DMS53 treated with DMSO at 0.1 percent for 48 hours (cell line): ENCODE measurements at regions not wholly inside any gene's neighbourhood (a gene's known extent, or its start where the extent isn't known, plus 50 kb on each side); places are given as distances from the start of the nearest gene placed in this dataset.

ENCODE experiments used
- DNase-seq: peaks from one replicate; lab custom pipeline; 2025; ENCODE audit not compliant: unreplicated experiment; lab: John Stamatoyannopoulos, UW

DNA sequence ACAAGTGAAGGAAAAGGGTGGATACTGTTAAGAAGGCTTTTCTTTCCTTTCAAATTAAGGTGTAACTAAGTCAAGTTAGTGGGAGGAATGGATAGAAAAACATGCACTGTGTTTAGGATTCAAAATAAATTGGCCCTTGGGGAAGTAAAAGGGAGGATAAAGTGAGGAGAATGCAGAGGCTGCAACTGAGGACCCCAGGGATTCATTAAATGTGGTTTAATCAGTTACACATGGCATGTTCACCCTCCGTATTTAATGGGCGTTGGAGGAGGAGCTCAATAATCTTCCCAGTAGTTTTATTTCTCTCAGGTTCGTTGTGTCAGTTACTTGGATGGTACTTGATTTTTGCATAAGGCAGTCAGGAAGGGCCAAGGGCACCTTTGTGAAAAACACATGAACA, 966.3 kb downstream of the JRKL start:
- no peak for DNase-seq

DNA sequence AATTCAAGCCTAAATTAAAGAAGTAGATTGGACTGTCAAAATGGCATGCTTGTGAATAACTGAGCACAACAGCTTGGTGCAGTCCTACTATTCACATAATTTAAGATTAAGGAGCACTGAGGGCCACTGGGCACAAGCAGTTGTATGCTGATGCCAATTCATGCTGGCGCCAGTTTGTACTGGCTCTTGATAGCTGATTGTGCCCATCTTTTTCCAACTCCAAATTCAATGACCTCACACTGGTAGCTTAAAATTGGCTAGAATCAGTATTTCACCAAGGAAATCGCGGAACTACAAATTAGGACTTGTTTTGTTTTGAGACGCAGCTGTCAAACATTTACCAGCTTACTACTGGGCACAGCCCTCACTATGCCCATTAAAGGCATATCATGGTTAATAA, 969.2 kb downstream of the JRKL start:
- no peak for DNase-seq

GRCh38 chr11:97361812-97362378, 972.1 kb downstream of the JRKL start:
- no peak for DNase-seq

DNA sequence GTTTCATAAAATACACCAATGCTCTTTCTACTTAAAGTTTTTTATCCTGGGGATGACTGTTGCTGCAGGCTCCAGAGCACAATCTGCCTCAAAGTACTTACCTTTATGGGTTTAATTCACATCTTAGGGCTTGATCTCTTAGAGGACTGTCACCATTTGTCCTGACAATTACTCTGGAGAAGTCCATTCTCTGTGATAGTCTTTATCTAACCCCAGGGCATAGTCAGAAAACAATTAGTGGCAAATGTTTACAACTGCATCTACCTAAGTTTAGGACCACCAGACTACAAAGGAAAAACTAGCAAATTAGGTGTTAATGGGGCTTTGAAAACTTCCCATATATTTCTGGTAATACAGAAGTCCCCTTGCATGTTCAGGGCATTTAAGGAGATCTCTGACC, 973.5 kb downstream of the JRKL start:
- DNase-seq, result no peak

DNA sequence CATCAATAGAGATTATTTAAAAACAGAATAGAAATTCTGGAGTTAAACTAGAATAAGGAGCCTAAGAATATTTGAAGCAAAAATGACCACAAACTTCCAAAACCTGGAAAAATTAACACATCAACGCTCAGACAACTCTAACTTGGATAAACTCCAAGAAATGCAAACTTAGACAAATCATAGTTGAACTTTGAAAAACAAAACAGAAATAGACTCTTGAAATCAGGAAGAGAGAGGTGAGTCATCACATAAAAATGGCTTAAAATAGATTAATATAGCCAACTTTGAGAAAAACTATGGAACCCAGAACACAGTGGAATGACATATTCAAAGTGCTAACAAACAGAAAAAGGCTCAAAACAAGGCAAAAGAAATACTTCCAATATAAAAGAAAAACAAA, 974.2 kb downstream of the JRKL start:
- no peak for DNase-seq

DNA sequence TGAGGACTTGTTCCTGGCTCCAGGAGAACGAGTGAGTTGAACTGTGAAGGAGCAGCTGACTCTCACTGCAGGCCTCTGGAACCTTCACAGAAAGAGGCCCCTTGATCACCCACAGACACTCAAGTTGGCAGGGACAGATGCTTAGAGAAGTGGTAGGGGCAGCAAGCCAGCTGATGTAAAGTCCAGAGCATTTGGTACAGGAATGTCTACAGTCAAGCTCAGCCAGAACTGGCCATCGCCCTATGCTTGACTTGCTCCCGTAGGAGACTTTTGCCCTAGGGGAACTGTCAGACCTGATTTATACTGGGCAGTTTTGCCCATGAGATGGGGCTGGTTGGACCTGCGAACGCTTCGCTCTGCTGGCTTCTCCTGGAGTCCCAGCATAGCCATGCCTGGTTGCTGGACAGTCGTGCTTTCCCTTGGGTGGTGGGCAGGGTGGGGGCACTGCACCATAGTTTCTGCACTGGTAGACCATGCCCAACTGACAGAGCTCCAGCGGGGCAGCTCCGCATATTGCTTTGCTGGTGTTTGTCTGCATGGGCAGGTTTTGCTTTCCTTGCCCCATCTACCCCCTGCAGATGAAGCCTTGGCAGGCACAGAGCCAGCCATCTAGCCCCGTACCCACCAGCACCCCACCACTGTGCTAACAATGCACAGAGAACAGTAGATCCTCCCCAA, 977.7 kb downstream of the JRKL start:
- no peak for DNase-seq

DNA sequence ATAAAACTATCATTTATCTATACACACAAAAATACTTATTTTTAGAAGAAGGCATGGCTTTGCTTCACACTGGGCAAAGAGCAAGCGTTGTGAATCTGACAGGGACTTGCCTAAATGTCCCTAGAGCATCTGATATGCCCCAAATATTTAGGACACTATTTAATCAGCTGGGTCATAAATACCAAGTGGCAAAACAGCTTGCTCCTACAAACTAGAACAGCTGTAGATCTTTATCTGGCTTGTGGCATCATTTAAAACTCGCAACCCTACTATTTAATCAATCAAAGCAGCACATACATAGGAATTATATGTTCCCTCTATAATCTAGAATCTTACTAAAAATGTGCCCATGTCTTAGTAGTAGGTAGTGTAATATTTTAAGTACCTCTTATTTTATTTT, 999.5 kb downstream of the JRKL start:
- no peak for DNase-seq

GRCh38 chr11:97398246-97398645, 1008.4 kb downstream of the JRKL start:
- no peak for DNase-seq

DNA sequence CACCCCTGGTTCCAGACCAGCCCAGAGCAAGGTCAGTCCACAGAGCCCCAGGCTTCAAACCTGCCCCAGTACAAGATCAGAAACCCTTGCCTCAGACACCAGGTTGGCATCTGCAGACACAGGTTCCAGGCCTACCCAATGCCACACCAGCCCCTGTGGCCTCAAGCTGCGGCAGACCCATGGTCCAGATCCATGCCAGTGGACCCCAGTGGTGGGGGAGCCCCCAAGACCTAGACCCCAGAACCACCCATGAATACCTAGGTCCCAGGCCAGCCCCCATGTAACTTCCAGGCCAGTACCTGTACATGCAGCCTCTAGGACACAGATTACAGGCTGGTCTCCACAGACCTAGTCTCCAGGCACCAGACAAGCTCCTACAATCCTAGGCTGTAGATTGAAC, 1019.3 kb downstream of the JRKL start:
- DNase-seq, result no peak

DNA sequence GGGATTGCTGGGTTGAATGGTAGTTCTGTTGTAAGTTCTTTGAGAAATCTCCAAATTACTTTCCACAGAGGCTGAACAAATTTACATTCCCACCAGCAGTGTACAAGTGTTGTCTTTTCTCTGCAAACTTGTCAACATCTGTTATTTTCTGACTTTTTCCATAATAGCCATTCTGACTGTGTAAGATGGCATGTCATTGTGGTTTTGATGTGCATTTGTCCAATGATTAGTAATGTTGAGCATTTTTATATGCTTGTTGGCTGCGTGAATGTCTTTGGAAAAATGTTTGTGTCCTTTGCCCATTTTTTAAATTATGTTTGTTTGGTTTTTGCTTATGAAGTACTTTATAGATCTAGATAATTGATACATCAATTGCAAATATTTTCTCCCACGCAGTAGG, 1025.0 kb downstream of the JRKL start:
- no peak for DNase-seq

DNA sequence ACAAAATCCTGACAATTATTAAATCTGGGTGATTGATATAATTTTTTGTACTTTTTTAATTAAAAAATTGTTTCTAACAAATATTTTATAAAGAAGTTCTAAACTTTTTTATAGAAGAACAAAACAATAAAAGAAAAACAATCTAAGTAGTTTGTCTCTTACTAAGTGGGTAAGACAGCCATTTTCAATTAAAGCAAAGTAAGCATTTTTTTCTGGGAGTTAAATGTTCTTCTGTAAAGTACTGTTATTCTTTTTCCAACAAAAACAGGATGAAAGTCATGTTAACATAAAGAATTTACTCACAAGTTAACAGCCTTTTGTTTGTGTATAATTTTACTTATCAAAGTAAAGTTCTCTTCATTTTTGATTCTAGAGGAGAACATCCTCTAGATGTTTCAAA, 1029.9 kb downstream of the JRKL start:
- no peak for DNase-seq

- no peak for DNase-seq
These were observed 1038.5 kb downstream of the JRKL start for GRCh38 chr11:97428247-97428790.

DNA sequence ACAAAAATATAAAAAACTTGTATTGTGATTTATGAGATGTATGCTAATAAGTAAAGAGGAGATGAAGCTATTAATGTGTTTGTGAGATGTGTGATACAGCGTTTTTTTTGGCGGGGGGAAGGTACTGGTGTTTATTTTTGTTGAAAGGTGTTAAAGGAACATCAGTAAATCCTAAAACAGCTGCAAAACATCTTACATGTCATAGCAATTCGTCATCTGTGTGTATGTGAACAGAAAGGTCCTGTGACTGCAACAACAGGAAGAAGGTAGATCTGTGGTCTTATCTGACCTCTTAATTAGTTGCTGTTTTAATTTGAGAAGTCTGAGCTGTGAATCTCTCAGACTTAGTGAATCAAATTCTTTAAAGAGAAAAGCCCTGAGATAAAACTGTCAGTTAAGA, 1041.1 kb downstream of the JRKL start:
- DNase-seq, result no peak

DNA sequence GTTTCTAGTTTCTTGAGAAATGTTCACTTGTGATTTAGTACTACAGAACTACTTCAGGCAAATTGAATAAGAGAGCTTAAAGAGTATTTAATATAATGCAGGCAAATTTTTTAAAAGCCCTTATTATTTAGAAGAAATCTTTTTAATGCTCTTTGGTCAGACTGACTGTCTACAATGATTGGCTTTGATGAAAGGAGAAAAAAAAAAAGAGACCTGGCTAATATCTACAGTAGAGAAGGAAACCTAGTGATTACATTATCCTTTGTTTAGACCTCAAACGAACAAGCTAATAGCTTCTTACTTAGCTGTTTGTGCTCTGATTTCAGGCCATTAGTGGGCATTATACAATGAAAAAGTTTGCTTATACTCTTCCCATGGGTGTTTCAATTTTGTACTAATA, 1043.1 kb downstream of the JRKL start:
- DNase-seq, result no peak

DNA sequence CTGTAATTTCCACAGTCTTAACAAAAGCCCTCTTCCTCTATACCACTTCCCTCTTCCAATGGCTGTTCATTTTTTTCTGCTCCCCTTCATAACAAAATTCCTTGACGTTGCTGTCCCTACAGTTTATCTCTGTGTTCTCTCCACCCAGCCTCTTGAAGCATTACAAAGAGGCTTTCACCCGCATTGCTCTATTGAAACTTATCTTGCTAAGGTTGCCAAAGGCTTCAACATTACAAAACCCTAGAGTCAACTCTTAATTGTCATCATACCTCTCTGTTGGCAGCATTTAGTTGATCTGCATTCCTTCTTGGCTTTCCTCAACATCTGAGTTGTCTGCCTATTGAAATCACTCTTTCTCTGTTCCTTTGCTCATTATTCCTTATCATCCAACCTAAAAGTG, 1055.7 kb downstream of the JRKL start:
- DNase-seq, result no peak

- DNase-seq, result no peak
These were observed 1061.6 kb downstream of the JRKL start for GRCh38 chr11:97451441-97451840.

- peak; percentile 49 for DNase-seq
These were observed 1065.2 kb downstream of the JRKL start for GRCh38 chr11:97454988-97455387.

- no peak for DNase-seq
These were observed 1070.3 kb downstream of the JRKL start for GRCh38 chr11:97460091-97460490.

DNA sequence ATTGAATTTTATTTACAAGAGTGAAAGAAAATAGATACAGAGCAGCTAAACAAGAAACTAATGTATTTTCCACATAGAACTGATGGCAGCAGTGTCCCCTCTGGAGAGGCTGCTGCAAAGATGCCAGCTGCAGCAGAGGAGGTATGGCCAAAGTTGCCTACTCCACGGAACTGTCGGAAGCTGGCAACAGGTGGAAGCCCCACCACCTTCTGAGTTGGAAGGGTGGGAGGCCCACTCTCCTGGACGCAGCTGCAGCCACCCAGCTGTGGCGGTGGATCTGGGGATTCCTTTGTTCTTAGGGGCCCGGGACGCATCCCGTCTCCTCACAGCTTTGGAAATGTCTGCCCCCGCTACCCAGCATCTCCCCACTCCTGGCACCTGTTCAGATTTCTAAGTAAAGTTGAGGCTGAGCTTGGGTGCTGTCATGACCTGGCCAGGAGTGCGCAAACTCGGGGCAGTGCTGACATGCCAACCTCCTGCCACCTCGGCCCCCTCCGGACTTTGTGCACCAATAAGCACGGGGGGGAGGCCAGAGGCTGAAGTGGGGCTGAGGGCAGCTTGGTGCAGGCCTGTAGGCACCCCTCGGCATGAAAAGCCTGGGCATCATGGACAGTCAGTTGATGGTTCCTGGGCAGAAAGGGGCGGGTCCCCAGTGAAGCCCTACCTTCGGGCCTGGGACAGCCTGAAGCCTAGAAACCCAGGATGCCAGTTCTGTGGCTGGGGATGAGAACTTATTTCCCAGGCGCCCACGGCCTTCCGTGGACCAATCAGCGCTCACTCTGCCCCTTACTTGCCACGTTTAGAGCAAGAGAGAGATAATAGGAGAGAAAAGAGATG, 1071.4 kb downstream of the JRKL start:
- DNase-seq, result no peak

- DNase-seq, result no peak
These were observed 1072.1 kb downstream of the JRKL start for GRCh38 chr11:97461934-97462333.

- no peak for DNase-seq
These were observed 1074.1 kb downstream of the JRKL start for GRCh38 chr11:97463891-97464290.

GRCh38 chr11:97471480-97471879, 1081.7 kb downstream of the JRKL start:
- DNase-seq, result no peak
